ENCODE measurements at regions not wholly inside any gene's neighbourhood (a gene's known extent, or its start where the extent isn't known, plus 50 kb on each side); places are given as distances from the start of the nearest gene placed in this dataset.
"Not testable (repeated sequence)": the region's sequence is repeated elsewhere in the genome, so short reads cannot be mapped to it uniquely, and the experiment has no call there.

DNA sequence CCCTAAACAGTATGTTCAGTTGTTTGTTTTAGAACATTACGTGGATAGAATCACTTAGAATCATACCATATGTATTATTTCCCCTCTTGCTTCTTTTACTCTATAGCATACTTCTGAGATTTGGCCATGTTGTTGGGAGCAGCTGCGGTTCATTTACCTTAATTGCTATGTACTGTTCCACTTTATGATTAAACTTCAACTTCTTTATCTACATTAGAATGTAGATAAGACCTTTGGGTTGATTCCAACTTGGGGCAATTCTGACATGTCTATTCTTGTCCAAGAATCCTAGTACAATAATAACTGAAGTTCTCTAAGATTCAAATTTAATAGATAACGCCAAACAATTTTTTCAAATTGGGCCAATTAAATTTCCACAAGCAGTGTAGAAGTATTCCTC, 80.7 kb downstream of the GRIN2B start:
- H3K4me1 ChIP-seq (ENCODE audit: low read length), result no peaks in the 10 kb centered on the region
- H3F3A ChIP-seq (ENCODE audit: insufficient read depth, low read length), result no peaks in the 10 kb centered on the region
- TF ChIP-seq, protein P1, sequence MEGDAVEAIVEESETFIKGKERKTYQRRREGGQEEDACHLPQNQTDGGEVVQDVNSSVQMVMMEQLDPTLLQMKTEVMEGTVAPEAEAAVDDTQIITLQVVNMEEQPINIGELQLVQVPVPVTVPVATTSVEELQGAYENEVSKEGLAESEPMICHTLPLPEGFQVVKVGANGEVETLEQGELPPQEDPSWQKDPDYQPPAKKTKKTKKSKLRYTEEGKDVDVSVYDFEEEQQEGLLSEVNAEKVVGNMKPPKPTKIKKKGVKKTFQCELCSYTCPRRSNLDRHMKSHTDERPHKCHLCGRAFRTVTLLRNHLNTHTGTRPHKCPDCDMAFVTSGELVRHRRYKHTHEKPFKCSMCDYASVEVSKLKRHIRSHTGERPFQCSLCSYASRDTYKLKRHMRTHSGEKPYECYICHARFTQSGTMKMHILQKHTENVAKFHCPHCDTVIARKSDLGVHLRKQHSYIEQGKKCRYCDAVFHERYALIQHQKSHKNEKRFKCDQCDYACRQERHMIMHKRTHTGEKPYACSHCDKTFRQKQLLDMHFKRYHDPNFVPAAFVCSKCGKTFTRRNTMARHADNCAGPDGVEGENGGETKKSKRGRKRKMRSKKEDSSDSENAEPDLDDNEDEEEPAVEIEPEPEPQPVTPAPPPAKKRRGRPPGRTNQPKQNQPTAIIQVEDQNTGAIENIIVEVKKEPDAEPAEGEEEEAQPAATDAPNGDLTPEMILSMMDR (IDR thresholded peaks at IDR 0.05; ENCODE audit: low read length), result no peak
- TF ChIP-seq EZH2 (optimal IDR thresholded peaks at IDR 0.05; ENCODE audit: low read depth, low read length) (no peak), EZH2phosphoT487 (IDR thresholded peaks at IDR 0.05; ENCODE audit: low read length) (no peak)
- H3K9me2 ChIP-seq (replicated peaks; ENCODE audit: insufficient read depth, low read length), result no peaks in the 10 kb centered on the region
- no peaks in the 10 kb centered on the region for H3K27me3 ChIP-seq (replicated peaks; ENCODE audit: insufficient read depth, low read length)
- no peak overlapping the region for H3K27ac ChIP-seq (ENCODE audit: low read length)
- H2AFZ ChIP-seq (ENCODE audit: low read length), result no peak overlapping the region
- no peaks in the 10 kb centered on the region for H3K9me3 ChIP-seq (replicated peaks; ENCODE audit: insufficient read depth, low read length)
- no peaks in the 10 kb centered on the region for H3K79me2 ChIP-seq (ENCODE audit: low read length)
- H3K36me3 ChIP-seq (replicated peaks; ENCODE audit: insufficient read depth, low read length), result no peaks in the 10 kb centered on the region
- H4K20me1 ChIP-seq (ENCODE audit: insufficient read depth, low read length), result no peaks in the 10 kb centered on the region
- no peak overlapping the region for H3K4me3 ChIP-seq (ENCODE audit: low read length)
- no peak overlapping the region for H3K9ac ChIP-seq (ENCODE audit: low read length)
- no peak overlapping the region for H3K4me2 ChIP-seq (ENCODE audit: low read depth, low read length)
- no peak for DNase-seq

GRCh38 chr12:13898387-13898786, 83.0 kb downstream of the GRIN2B start:
- not testable (repeated sequence) for H3K36me3 ChIP-seq (replicated peaks; ENCODE audit: insufficient read depth, low read length); H3F3A ChIP-seq (ENCODE audit: insufficient read depth, low read length); H3K27ac ChIP-seq (ENCODE audit: low read length); H3K4me1 ChIP-seq (ENCODE audit: low read length); DNase-seq; H3K27me3 ChIP-seq (replicated peaks; ENCODE audit: insufficient read depth, low read length); H3K9me3 ChIP-seq (replicated peaks; ENCODE audit: insufficient read depth, low read length); H2AFZ ChIP-seq (ENCODE audit: low read length); H4K20me1 ChIP-seq (ENCODE audit: insufficient read depth, low read length); H3K4me3 ChIP-seq (ENCODE audit: low read length); H3K79me2 ChIP-seq (ENCODE audit: low read length); H3K9ac ChIP-seq (ENCODE audit: low read length); H3K9me2 ChIP-seq (replicated peaks; ENCODE audit: insufficient read depth, low read length); H3K4me2 ChIP-seq (ENCODE audit: low read depth, low read length)

- no peak for DNase-seq
- H3K79me2 ChIP-seq (ENCODE audit: low read length), result no peaks in the 10 kb centered on the region
Observed at GRCh38 chr12:13897811-13898210, 83.6 kb downstream of the GRIN2B start.

GRCh38 chr12:13896063-13896626, 85.3 kb downstream of the GRIN2B start:
- no peaks in the 10 kb centered on the region for H4K20me1 ChIP-seq (ENCODE audit: insufficient read depth, low read length)
- no peak overlapping the region for H3K4me2 ChIP-seq (ENCODE audit: low read depth, low read length)
- no peak for DNase-seq
- no peaks in the 10 kb centered on the region for H3F3A ChIP-seq (ENCODE audit: insufficient read depth, low read length)
- no peak overlapping the region for H3K4me3 ChIP-seq (ENCODE audit: low read length)
- H3K36me3 ChIP-seq (replicated peaks; ENCODE audit: insufficient read depth, low read length), result no peaks in the 10 kb centered on the region
- H3K4me1 ChIP-seq (ENCODE audit: low read length), result no peaks in the 10 kb centered on the region
- H3K79me2 ChIP-seq (ENCODE audit: low read length), result no peaks in the 10 kb centered on the region
- TF ChIP-seq EZH2 (optimal IDR thresholded peaks at IDR 0.05; ENCODE audit: low read depth, low read length), result no peak
- no peak for TF ChIP-seq EZH2phosphoT487 (IDR thresholded peaks at IDR 0.05; ENCODE audit: low read length)
- TF ChIP-seq, protein P1 (IDR thresholded peaks at IDR 0.05; ENCODE audit: low read length), result no peak
- H3K9me3 ChIP-seq (replicated peaks; ENCODE audit: insufficient read depth, low read length), result no peaks in the 10 kb centered on the region
- no peak overlapping the region for H3K27ac ChIP-seq (ENCODE audit: low read length)
- H3K27me3 ChIP-seq (replicated peaks; ENCODE audit: insufficient read depth, low read length), result no peaks in the 10 kb centered on the region
- H2AFZ ChIP-seq (ENCODE audit: low read length), result no peak overlapping the region
- no peak overlapping the region for H3K9ac ChIP-seq (ENCODE audit: low read length)
- H3K9me2 ChIP-seq (replicated peaks; ENCODE audit: insufficient read depth, low read length), result no peaks in the 10 kb centered on the region

More at GRCh38 chr12:13897811-13898210, 83.6 kb downstream of the GRIN2B start:
- Histone ChIP-seq H3K9me2 (replicated peaks; ENCODE audit: insufficient read depth, low read length) (no peaks in the 10 kb centered on the region), H2AFZ (ENCODE audit: low read length) (no peak overlapping the region), H3K9ac (ENCODE audit: low read length) (no peak overlapping the region), H4K20me1 (ENCODE audit: insufficient read depth, low read length) (no peaks in the 10 kb centered on the region), H3K4me3 (ENCODE audit: low read length) (no peak overlapping the region), H3K9me3 (replicated peaks; ENCODE audit: insufficient read depth, low read length) (no peaks in the 10 kb centered on the region), H3K4me2 (ENCODE audit: low read depth, low read length) (no peak overlapping the region), H3K36me3 (replicated peaks; ENCODE audit: insufficient read depth, low read length) (no peaks in the 10 kb centered on the region), H3K27me3 (replicated peaks; ENCODE audit: insufficient read depth, low read length) (no peaks in the 10 kb centered on the region), H3F3A (ENCODE audit: insufficient read depth, low read length) (no peaks in the 10 kb centered on the region), H3K4me1 (ENCODE audit: low read length) (no peaks in the 10 kb centered on the region), H3K27ac (ENCODE audit: low read length) (no peak overlapping the region)
- TF ChIP-seq EZH2 (optimal IDR thresholded peaks at IDR 0.05; ENCODE audit: low read depth, low read length) (no peak), EZH2phosphoT487 (IDR thresholded peaks at IDR 0.05; ENCODE audit: low read length) (no peak)
- TF ChIP-seq, protein P1 (IDR thresholded peaks at IDR 0.05; ENCODE audit: low read length), result no peak

All from MM.1S (cell line).